ENCODE measurements at regions not wholly inside any gene's neighbourhood (a gene's known extent, or its start where the extent isn't known, plus 50 kb on each side); places are given as distances from the start of the nearest gene placed in this dataset.

DNA sequence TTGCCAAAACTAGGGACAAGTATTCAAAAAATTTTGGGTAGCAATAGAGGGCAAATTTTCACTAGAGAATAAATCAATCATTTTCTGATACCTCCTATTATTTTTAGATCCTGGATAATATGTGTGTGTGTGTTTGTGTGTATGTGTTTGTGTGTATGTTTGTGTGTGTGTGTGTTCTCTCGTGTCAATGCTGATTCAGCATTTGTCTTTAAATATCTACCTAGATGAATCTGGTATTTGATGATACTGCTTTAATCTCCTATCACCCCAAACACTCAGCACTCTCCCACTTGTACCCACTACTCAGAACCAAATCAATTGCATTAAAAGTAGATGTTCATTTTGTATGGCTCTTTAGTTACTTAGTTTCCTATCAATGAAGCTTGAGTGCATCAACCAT is 101.3 kb upstream of the NPFFR2 start:
- no peaks in the 10 kb centered on the region for H3K9me3 ChIP-seq

GRCh38 chr4:71932941-71933340 is 98.9 kb upstream of the NPFFR2 start:
- H3K27me3 ChIP-seq, result no peaks in the 10 kb centered on the region
- no peak for DNase-seq
- ATAC-seq, result no peak
- H3K27ac ChIP-seq, result no peak overlapping the region
- H3K4me1 ChIP-seq, result no peaks in the 10 kb centered on the region
- TF ChIP-seq CTCF (IDR thresholded peaks at IDR 0.05), result no peak
- H3K9me3 ChIP-seq, result no peaks in the 10 kb centered on the region
- no peak for FAIRE-seq
- no peak overlapping the region for H3K4me3 ChIP-seq
- 53 to 71% methylated on average over 3 of the region's 3 CpGs for WGBS, 2 donors
- intact Hi-C loops (cut with DNase I), result no loop called here
- no peaks in the 10 kb centered on the region for H3K36me3 ChIP-seq

More for the DNA sequence above, 101.3 kb upstream of the NPFFR2 start:
- ATAC-seq (no peak), FAIRE-seq (no peak), DNase-seq (no peak)
- 42 to 50% methylated on average over 1 of the region's 1 CpG for WGBS, 2 donors
- intact Hi-C loops (cut with DNase I), result no loop called here
- Histone ChIP-seq H3K27ac (no peak overlapping the region), H3K36me3 (no peaks in the 10 kb centered on the region), H3K4me1 (no peaks in the 10 kb centered on the region), H3K4me3 (no peak overlapping the region), H3K27me3 (no peaks in the 10 kb centered on the region)
- no peak for TF ChIP-seq CTCF (IDR thresholded peaks at IDR 0.05)

- Histone ChIP-seq H3K9me3 (no peaks in the 10 kb centered on the region), H3K36me3 (no peaks in the 10 kb centered on the region), H3K27ac (no peak overlapping the region), H3K27me3 (no peaks in the 10 kb centered on the region), H3K4me3 (no peak overlapping the region), H3K4me1 (no peaks in the 10 kb centered on the region)
- intact Hi-C loops (cut with DNase I), result no loop called here
- no peak for ATAC-seq
- no peak for DNase-seq
- FAIRE-seq, result no peak
- no peak for TF ChIP-seq CTCF (IDR thresholded peaks at IDR 0.05)
Observed at GRCh38 chr4:71938776-71939175, 93.0 kb upstream of the NPFFR2 start.

DNA sequence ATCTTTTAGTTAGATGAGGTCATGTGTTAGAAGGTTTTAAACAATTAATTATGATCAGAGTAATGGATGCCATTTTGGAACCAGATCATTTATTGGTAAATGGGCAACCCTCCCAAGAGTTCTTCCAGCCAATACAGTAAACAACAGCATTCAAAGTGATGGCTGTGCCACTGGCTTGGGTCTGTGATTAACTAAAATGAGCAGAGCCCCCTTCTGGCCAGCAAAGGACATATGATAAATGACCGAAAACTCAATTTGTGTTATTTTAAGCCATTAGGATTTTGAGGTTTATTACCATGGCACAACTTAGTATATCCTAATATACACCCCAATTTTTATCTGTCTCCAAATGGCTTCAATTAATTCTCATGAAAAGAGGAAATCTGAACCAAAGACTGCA is 90.8 kb upstream of the NPFFR2 start:
- H3K4me1 ChIP-seq, result no peaks in the 10 kb centered on the region
- DNase-seq, result peak in 1 of 6 donors; percentile 15
- FAIRE-seq, result no peak
- WGBS, 2 donors, result 54 to 56% methylated on average over 1 of the region's 1 CpG
- peak in 2 of 4 donors; percentile 10 to 25 for TF ChIP-seq CTCF (IDR thresholded peaks at IDR 0.05)
- peak in 3 of 4 donors; percentile 63 to 69 (median 67) for ATAC-seq
- H3K27ac ChIP-seq, result no peak overlapping the region
- H3K27me3 ChIP-seq, result no peaks in the 10 kb centered on the region
- no peaks in the 10 kb centered on the region for H3K36me3 ChIP-seq
- intact Hi-C loops (cut with DNase I), result no loop called here
- H3K9me3 ChIP-seq, result no peaks in the 10 kb centered on the region
- no peak overlapping the region for H3K4me3 ChIP-seq

DNA sequence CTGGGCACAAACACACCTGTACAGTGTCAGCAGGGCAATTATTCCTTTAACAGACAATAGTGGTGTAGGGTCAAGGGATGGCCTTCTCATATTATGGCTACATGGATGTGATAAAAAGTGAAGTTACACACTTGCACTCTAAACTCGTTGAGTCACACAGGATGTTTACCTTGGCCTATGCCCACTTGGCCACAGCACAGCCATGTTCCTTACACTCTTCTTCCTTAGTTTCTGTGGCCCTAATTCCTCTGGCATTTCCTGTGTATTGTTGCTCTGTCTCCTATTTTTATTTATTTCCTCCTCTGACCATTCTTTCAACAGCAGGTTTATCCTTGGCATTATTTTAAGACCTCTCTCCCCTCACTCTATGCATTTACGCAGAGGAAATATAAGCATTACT is 86.8 kb upstream of the NPFFR2 start:
- WGBS, 2 donors, result 62 to 64% methylated on average over 2 of the region's 2 CpGs
- Histone ChIP-seq H3K36me3 (no peaks in the 10 kb centered on the region), H3K9me3 (no peaks in the 10 kb centered on the region), H3K27me3 (no peaks in the 10 kb centered on the region), H3K4me3 (no peak overlapping the region), H3K27ac (no peak overlapping the region), H3K4me1 (no peaks in the 10 kb centered on the region)
- TF ChIP-seq CTCF (IDR thresholded peaks at IDR 0.05), result no peak
- no peak for ATAC-seq
- FAIRE-seq, result no peak
- intact Hi-C loops (cut with DNase I), result no loop called here
- no peak for DNase-seq

Data from pancreas (tissue), 10 donors.